ENCODE measurements at regions not wholly inside any gene's neighbourhood (a gene's known extent, or its start where the extent isn't known, plus 50 kb on each side); places are given as distances from the start of the nearest gene placed in this dataset.

DNA sequence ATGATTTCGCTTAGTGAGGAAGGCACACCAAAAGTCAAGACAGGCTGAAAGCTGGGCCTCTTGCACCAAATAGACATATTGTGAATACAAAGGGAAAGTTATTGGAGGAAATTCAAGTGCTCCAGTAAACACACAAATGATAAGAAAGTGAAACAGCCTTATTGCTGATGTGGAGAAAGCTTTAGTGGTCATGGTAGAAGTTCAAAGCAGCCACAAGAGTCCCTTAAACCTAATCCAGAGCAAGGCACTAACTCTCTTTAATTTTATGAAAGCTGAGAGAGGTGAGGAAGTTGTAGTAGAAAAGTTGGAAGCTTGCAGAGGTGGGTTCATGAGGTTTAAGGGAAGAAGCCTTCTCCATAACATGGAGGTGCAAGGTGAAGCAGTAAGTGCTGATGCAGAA is 988.3 kb downstream of the VRK1 start:
- Histone ChIP-seq H3K4me3 (ENCODE audit: low read depth, low read length) (no peak overlapping the region), H3K27me3 (ENCODE audit: control insufficient read depth, insufficient read depth, low read length) (no peaks in the 10 kb centered on the region), H3K27ac (ENCODE audit: low read depth, low read length) (no peak overlapping the region), H3K9me3 (ENCODE audit: control insufficient read depth, insufficient read depth, low read length) (peaks cover 26% of the 10 kb centered on the region; the same call in 1 of the 2 replicates)
- no peak for DNase-seq (ENCODE audit: low read depth, low spot score)
- TF ChIP-seq, protein P1, sequence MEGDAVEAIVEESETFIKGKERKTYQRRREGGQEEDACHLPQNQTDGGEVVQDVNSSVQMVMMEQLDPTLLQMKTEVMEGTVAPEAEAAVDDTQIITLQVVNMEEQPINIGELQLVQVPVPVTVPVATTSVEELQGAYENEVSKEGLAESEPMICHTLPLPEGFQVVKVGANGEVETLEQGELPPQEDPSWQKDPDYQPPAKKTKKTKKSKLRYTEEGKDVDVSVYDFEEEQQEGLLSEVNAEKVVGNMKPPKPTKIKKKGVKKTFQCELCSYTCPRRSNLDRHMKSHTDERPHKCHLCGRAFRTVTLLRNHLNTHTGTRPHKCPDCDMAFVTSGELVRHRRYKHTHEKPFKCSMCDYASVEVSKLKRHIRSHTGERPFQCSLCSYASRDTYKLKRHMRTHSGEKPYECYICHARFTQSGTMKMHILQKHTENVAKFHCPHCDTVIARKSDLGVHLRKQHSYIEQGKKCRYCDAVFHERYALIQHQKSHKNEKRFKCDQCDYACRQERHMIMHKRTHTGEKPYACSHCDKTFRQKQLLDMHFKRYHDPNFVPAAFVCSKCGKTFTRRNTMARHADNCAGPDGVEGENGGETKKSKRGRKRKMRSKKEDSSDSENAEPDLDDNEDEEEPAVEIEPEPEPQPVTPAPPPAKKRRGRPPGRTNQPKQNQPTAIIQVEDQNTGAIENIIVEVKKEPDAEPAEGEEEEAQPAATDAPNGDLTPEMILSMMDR (IDR thresholded peaks at IDR 0.05; ENCODE audit: low read depth, low read length), result no peak
- CTCF ChIA-PET, result no interaction called here
- POLR2A ChIA-PET, result no interaction called here

DNA sequence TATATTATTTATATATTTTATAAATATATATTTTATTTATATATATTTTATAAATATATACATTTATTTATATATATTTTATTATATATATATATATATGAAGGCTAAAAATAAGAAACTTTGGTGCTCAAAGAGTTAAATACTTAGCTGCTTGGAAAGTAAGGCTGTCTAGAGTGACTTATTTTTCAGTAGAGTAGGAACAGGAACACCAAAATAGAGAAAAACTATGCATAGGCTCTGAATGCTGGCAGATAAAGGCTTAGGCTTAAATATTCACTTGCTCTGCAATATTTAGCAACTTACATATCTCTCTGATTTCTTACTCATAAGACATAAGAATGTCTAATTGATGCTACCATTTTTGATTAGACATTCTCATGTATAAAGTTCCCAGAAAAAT is 991.2 kb downstream of the VRK1 start:
- POLR2A ChIA-PET, result no interaction called here
- Histone ChIP-seq H3K4me3 (ENCODE audit: low read depth, low read length) (no peak overlapping the region), H3K9me3 (ENCODE audit: control insufficient read depth, insufficient read depth, low read length) (peaks cover 12% of the 10 kb centered on the region), H3K27ac (ENCODE audit: low read depth, low read length) (no peak overlapping the region), H3K27me3 (ENCODE audit: control insufficient read depth, insufficient read depth, low read length) (no peaks in the 10 kb centered on the region)
- CTCF ChIA-PET, result no interaction called here
- TF ChIP-seq, protein P1 (IDR thresholded peaks at IDR 0.05; ENCODE audit: low read depth, low read length), result no peak
- DNase-seq (ENCODE audit: low read depth, low spot score), result no peak

DNA sequence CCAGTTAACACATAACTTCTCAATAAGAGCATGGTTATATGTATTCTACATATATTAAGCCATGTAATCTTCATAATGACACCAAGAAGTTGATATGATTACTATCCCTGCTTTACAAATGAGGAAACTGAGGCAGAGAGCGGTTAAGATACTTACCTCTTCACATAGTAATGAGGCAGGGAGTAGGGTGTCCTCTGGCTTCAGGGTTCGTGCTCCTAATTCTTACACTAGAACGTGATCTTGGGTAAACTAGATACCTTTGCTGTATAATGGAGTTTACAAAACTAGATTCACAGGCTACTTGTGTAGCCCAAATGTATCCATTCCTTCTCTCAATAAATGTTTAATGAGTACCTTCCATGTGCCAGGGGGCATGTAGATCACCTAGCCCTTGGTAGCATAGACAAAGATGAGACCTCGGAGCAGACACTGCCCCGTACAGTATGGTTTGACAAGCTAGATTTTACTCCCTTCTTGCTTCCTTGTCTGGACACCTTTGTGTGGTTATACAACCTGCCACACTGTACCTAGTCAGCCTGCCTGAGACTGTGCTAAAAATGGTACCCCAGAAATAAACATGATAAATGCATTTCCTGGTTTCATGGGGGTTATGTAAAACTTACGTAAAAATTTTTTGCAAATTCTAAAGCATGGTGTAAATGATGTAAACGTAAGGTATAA is 991.8 kb downstream of the VRK1 start:
- no peak for DNase-seq (ENCODE audit: low read depth, low spot score)
- H3K9me3 ChIP-seq (ENCODE audit: control insufficient read depth, insufficient read depth, low read length), result peaks cover 12% of the 10 kb centered on the region
- no peaks in the 10 kb centered on the region for H3K27me3 ChIP-seq (ENCODE audit: control insufficient read depth, insufficient read depth, low read length)
- TF ChIP-seq, protein P1 (IDR thresholded peaks at IDR 0.05; ENCODE audit: low read depth, low read length), result no peak
- POLR2A ChIA-PET, result no interaction called here
- CTCF ChIA-PET, result no interaction called here
- no peak overlapping the region for H3K4me3 ChIP-seq (ENCODE audit: low read depth, low read length)
- H3K27ac ChIP-seq (ENCODE audit: low read depth, low read length), result no peak overlapping the region

DNA sequence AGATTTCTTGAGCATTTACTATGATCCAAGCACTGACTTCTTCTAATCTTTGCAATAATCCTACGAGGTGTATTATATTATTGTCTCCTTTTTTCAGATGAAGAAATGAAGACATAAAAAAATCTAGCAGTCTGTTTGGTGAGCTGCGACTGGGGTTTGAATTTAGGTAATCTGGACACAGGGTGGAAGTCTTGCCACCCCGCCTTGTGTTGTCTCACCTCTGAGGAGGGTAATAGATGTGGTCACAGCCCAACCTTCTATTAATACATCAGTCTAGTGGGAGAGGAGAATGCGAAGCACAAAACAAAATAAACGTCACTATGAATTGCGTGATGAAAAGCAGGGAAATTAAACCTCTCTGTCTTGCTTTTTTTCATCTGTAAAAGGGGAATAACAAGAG is 993.9 kb downstream of the VRK1 start:
- Histone ChIP-seq H3K27me3 (ENCODE audit: control insufficient read depth, insufficient read depth, low read length) (no peaks in the 10 kb centered on the region), H3K9me3 (ENCODE audit: control insufficient read depth, insufficient read depth, low read length) (peaks cover 28% of the 10 kb centered on the region), H3K4me3 (ENCODE audit: low read depth, low read length) (no peak overlapping the region), H3K27ac (ENCODE audit: low read depth, low read length) (no peak overlapping the region)
- TF ChIP-seq, protein P1 (IDR thresholded peaks at IDR 0.05; ENCODE audit: low read depth, low read length), result no peak
- DNase-seq (ENCODE audit: low read depth, low spot score), result no peak
- ChIA-PET POLR2A (no interaction called here), CTCF (no interaction called here)

DNA sequence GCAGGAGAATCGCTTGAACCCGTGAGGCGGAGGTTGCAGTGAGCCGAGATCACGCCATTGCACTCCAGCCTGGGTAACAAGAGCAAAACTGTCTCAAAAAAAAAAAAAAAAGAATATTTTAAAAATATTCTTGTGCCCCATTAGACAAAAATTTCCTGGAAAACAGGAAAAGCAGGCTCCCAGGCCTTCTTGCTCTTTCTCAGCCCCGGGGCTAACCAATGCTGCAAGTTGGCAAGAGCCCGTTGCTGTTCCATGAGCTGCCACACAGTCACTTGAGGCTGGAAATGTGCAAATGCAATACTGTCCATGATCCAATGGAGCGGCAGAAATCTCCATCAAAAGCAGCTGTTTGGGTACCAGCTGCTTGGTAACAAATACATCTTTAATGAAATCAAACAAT is 994.7 kb downstream of the VRK1 start:
- POLR2A ChIA-PET, result no interaction called here

More for the DNA sequence above, 994.7 kb downstream of the VRK1 start:
- H3K9me3 ChIP-seq (ENCODE audit: control insufficient read depth, insufficient read depth, low read length), result peaks cover 28% of the 10 kb centered on the region
- TF ChIP-seq, protein P1 (IDR thresholded peaks at IDR 0.05; ENCODE audit: low read depth, low read length), result no peak
- CTCF ChIA-PET, result no interaction called here
- H3K4me3 ChIP-seq (ENCODE audit: low read depth, low read length), result no peak overlapping the region
- no peak overlapping the region for H3K27ac ChIP-seq (ENCODE audit: low read depth, low read length)
- no peak for DNase-seq (ENCODE audit: low read depth, low spot score)
- no peaks in the 10 kb centered on the region for H3K27me3 ChIP-seq (ENCODE audit: control insufficient read depth, insufficient read depth, low read length)

Measured in AG04450 (cell line).